ENCODE measurements at regions not wholly inside any gene's neighbourhood (a gene's known extent, or its start where the extent isn't known, plus 50 kb on each side); places are given as distances from the start of the nearest gene placed in this dataset.

DNA sequence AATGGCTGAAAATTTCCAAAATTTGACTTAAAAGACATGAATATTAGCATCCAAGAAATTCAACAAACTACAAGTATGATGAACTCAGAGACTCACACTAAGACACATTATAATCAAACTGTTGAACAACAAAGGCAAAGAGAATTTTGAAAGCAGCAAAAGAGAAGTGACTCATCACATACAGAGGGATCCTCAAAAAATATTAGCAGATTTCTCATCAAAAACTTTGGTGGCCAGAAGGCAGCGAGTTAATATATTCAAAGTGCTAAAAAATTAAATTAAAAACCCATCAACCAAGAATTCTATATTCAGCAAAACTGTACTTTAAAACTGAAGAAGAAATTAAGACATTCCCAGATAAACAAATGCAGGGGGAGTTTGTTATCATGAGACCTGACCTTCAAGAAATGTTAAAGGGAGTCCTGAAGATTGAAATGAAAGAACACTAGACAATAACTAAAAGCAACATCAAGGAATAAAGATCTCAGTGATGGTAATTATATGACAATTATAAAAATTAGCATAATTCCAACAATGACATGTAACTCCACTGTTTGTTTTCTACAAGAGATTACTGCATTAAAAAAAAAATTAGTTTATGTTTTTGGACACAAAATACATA is 150.0 kb downstream of the RNASET2 start:
- Mint-ChIP-seq H3K36me3 (no peaks in the 10 kb centered on the region), H3K27me3 (no peaks in the 10 kb centered on the region), H3K9me3 (peaks cover 12% of the 10 kb centered on the region), H3K4me1 (ENCODE audit: unreplicated experiment) (no peaks in the 10 kb centered on the region), H3K4me3 (no peak overlapping the region), H3K27ac (no peak overlapping the region)
- no peak for DNase-seq (ENCODE audit: extremely low spot score, unreplicated experiment)
- TF ChIP-seq CTCF (conservative IDR thresholded peaks at IDR 0.05) = no peak

- Mint-ChIP-seq H3K27me3 (no peaks in the 10 kb centered on the region), H3K27ac (no peak overlapping the region), H3K4me3 (no peak overlapping the region), H3K36me3 (no peaks in the 10 kb centered on the region), H3K4me1 (ENCODE audit: unreplicated experiment) (no peaks in the 10 kb centered on the region), H3K9me3 (peaks cover 12% of the 10 kb centered on the region)
- TF ChIP-seq CTCF (conservative IDR thresholded peaks at IDR 0.05) = no peak
- no peak for DNase-seq (ENCODE audit: extremely low spot score, unreplicated experiment)
Measured at GRCh38 chr6:166803471-166803870, 152.9 kb downstream of the RNASET2 start.

DNA sequence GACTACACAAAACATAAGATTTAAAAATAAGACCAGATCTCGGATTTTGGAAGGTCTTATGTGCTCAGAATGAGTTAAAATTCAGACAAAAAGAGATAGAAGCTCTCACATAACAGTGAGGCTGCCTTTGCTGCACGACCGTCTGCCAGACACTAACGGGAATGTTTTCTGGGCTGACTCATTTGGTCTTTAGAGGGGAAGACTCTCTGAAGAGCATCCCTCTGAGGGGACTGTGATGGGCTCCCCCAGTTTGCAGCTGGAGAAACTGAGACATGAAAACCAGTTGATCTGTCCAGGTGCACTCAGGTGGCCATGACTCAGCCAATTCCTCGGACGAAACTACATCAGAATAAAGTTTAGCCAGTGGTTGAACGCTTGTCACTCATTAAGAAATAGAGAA is 153.9 kb downstream of the RNASET2 start:
- no peak for DNase-seq (ENCODE audit: extremely low spot score, unreplicated experiment)
- TF ChIP-seq CTCF (conservative IDR thresholded peaks at IDR 0.05) = no peak
- Mint-ChIP-seq H3K9me3 (peaks cover 11% of the 10 kb centered on the region), H3K4me1 (ENCODE audit: unreplicated experiment) (no peaks in the 10 kb centered on the region), H3K27me3 (no peaks in the 10 kb centered on the region), H3K4me3 (no peak overlapping the region), H3K36me3 (no peaks in the 10 kb centered on the region), H3K27ac (no peak overlapping the region)

DNA sequence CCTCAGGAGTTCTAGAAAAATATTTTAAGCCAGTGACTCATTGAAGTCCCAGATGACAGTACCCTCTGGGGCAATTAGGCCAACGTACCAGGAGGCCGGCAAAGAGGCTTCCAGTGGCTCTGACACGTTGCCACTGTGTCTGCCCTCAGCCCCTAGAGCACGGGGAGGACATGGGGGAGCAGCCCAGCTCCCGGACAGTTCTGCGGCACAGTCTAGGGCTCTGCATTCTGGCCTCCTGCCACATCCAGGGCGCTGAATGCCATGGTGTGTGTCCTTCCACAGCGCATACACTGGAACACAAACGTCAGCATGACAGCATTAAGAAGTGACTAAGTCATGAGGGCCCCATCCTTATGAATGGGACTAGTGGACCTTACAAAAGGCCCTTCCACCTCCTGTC is 156.2 kb downstream of the RNASET2 start:
- Mint-ChIP-seq H3K27me3 (no peaks in the 10 kb centered on the region), H3K9me3 (no peaks in the 10 kb centered on the region), H3K36me3 (no peaks in the 10 kb centered on the region), H3K27ac (no peak overlapping the region), H3K4me1 (ENCODE audit: unreplicated experiment) (no peaks in the 10 kb centered on the region), H3K4me3 (no peak overlapping the region)
- DNase-seq (ENCODE audit: extremely low spot score, unreplicated experiment) = no peak
- no peak for TF ChIP-seq CTCF (conservative IDR thresholded peaks at IDR 0.05)

- no peaks in the 10 kb centered on the region for H3K36me3 Mint-ChIP-seq
- no peaks in the 10 kb centered on the region for H3K27me3 Mint-ChIP-seq
- H3K4me1 Mint-ChIP-seq (ENCODE audit: unreplicated experiment) = no peaks in the 10 kb centered on the region
- no peak for TF ChIP-seq CTCF (conservative IDR thresholded peaks at IDR 0.05)
- no peak overlapping the region for H3K4me3 Mint-ChIP-seq
- no peak for DNase-seq (ENCODE audit: extremely low spot score, unreplicated experiment)
- H3K9me3 Mint-ChIP-seq = no peaks in the 10 kb centered on the region
- H3K27ac Mint-ChIP-seq = no peak overlapping the region
Measured at GRCh38 chr6:166798652-166799051, 157.7 kb downstream of the RNASET2 start.

DNA sequence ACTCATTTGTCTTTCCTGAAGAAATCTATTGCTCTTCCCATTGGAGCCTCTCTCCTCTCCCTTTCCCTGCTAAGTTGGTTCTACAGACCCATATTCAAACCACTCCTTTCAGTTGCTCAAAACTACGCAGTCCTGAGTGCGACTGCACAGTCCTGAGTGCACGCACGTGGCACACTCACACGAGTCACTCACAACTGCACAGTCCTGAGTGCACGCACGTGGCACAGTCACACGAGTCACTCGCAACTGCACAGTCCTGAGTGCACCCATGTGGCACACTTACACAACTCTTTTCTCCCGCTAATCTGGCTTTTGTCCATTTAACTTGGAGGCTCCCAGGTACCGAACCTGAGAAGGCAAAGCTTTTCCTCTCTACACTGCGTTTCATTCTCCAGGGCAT is 159.7 kb downstream of the RNASET2 start:
- H3K9me3 Mint-ChIP-seq = peaks cover 4% of the 10 kb centered on the region
- no peak overlapping the region for H3K27ac Mint-ChIP-seq
- no peak for TF ChIP-seq CTCF (conservative IDR thresholded peaks at IDR 0.05)
- no peaks in the 10 kb centered on the region for H3K27me3 Mint-ChIP-seq
- H3K4me3 Mint-ChIP-seq = no peak overlapping the region
- H3K4me1 Mint-ChIP-seq (ENCODE audit: unreplicated experiment) = no peaks in the 10 kb centered on the region
- no peaks in the 10 kb centered on the region for H3K36me3 Mint-ChIP-seq
- DNase-seq (ENCODE audit: extremely low spot score, unreplicated experiment) = no peak
